HG03097 (cell line): ENCODE measurements at regions not wholly inside any gene's neighbourhood (a gene's known extent, or its start where the extent isn't known, plus 50 kb on each side); places are given as distances from the start of the nearest gene placed in this dataset.

Source experiments
- ATAC-seq: cut with Tn5 transposase; IDR thresholded peaks from one replicate; pipeline ENCODE4 v1.9.1; 2021; ENCODE audit not compliant: unreplicated experiment, low FRiP score

DNA sequence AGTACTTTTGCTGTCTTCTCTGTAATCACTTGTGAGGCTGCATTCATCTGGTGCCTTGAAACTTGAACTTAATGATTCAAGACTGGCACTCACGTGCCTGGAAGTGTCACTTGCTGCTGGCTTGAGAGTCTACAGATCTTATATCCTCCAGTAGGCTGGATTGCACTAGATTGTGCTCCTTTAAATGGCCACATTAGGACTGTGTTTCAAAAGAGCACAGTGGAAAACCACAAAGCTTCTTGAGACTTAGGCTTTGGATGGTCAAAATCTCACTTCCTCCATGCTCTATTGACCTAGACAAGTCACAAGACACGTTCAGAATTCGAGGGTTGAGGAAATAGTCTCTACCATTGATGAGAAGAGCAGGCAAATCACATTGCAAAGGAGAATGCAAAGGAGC lies 1278.8 kb upstream of the MIR17HG start:
- no peak for ATAC-seq

DNA sequence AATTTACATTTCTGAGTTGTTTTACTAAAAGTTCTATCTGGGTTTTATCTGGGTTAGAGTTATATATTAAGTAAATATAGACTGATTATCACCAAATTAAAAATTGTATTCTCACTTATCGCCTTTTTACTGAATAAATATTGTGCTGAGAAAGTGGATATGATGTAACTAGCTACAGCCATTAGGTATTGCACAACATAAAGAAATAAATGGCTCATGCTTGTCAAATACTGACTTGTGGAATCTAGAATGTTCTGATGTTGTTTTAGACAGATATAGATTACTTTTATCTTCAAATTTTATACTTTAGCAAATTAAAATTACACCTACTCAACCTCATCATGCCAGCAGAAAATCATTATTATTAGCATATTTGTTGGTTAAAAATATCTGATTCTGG lies 1277.1 kb upstream of the MIR17HG start:
- ATAC-seq: no peak

DNA sequence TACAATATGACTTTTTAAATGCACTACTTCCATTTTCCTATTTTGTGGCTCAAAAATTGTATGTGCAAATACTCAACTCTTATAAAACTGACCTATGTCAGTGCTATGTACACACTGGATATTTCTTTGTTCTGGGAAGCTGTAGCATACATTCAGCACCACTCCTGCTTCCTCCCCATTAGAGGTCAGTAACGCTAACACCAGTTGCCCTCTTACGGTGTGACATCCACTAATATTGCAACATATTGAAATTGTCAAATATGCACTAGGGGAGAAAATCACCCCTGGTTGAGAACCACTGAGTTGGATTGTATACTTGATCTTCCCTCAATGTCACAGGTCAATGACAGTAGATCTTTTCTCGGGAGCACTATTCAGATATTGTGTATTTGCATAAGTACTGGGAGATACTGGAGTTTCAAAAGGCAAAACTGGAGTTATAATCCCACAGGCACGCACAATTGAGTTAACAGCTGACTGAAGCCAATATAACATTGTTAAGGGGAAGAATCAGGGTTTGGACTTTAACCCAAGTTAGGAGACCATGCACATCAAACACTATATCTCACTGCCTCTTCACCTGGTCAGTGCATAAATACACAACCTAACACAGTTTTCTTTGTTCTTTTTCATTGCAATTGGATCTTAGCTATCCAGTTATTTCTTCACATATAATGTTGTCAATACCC lies 1276.5 kb upstream of the MIR17HG start:
- ATAC-seq: no peak

DNA sequence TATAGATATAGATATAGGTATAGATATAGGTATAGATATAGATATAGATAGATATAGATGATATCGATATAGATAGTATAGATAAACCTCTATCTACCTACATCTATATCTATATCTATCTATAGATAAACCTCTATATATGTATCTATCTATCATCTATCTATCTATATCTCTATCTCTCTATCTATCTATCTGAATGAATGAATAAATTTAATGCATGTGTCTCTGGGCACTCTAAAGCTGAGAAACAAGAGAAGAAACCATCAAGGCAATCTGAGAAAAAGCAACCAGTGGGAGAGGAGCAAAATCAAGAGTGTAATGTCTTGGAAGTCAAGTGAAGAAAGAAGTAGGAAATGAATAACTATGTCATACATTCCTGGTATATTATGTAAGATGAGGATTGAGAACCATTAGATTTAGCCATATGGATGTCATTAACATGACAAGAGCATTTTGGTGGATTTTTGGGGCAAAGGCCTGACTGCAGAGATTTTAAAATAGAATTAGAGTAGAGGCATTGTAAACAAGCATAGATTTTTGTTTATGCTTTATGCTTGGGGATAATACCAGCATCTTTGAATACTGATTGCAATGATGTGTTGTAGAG lies 1262.7 kb upstream of the MIR17HG start:
- ATAC-seq: no peak

DNA sequence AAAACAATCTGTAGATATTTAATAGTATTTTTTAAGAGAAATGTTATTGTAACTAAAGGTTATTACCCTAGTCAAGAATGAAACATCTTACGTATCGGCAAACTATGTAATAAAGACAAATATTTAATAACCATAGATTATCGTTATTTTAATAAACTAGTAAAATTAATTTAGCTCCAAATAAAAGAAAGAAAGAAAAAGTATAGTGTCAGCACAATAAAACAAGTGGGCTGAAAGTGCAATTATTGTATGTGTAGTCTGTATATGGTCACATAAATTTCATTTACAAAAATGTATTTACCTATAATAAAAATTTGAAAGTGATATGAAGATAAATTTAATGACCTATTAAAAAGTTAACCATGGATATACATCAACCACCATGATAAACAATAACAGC lies 1258.4 kb upstream of the MIR17HG start:
- ATAC-seq: no peak

DNA sequence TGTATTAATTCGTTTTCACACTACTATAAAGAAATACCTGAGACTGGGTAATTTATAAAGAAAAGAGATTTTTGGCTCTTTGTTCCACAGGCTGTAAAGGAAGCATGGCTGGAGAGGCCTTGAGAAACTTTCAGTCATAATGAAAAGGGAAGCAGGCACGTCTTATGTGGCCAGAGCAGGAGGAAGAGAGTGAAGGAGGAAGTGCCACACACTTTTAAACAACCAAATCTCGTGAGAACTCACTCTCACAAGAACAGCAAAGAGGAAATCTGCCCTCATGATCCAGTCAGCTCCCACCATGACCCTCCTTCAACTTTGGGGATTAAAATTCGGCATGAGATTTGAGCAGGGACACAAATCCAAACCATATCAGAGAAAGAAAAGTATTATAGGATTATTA lies 1255.9 kb upstream of the MIR17HG start:
- no peak for ATAC-seq

DNA sequence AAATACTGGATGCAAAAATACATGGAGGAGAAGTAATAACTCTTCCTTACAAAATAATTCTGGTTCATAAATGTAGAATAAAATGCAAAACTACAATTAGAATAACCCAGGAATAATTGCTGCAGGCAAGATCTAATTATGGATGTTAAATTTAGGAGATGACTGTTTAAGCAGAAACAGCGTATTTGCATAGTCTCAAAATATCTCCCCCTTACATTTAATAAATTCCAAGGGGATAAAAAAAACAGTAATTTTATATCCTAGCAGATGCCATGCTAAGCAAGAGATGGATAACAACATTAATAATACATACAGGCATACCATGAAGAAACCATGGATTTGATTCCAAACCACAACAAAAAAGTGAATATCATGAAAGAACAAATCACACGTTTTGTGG lies 1253.1 kb upstream of the MIR17HG start:
- no peak for ATAC-seq

DNA sequence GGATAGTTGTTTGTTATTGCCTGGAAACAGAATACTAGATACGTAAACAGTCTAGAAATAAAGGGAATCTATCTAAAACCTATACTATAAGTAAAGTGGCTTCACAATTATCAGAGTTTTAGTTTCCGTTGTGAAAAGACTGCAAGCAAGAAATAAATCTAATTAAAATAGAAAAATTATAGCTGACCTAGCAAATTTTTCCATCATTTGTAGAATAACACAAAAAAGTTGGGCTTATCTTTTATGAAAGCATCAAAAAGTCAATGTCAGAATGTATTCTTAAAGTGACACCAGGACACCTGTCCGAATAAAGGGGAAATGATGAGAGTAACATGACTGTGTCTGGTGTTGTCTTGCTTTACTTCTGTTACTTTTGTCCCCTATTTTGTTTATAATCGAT lies 1248.9 kb upstream of the MIR17HG start:
- no peak for ATAC-seq

DNA sequence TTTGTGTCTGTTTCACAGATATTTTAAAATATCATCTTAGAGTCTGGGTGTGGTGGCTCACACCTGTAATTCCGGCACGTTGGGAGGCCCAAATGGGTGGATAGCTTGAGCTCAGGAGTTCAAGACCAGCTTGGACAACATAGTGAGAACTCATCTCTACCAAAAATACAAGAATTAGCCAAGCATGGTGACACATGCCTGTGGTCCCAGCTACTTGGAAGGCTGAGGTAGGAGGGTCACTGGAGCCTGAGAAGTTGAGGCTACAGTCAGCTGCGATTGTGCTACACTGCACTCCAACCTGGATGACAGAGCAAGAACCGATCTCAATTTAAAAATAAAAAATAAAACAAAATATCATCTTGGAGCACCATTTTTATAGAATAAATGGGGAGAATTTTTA lies 1247.6 kb upstream of the MIR17HG start:
- no peak for ATAC-seq

DNA sequence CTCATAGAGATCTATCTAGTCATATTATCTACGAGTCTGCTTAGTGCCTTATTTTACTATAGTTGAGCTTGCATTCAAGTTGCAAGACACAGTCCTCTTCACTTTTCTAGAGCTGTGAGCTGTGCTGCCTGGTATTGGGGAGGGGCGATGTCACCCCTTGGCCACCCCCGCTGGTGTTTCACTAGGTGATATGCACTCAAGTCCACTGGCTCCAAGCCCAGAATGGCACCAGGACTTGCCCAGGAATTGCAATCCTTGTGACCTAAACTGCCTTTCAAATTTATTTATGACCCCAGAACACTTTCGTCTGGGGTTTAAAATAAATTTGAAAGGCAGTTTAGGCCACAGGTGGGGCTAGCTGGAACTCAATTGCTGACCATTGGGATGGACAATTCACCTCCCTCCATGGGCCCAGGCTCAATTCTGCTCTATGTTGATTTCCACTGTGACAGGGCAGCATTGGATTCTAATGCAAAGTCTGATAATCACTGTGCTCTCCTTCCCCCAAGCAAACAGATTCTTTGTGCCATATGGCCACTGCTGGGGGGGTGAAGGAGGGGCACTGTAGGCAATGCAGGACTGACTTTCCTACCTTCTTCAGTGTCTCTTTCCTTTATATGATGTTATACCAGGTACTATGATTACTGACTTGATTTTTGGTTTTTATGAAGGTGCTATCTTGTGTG lies 1244.2 kb upstream of the MIR17HG start:
- no peak for ATAC-seq

DNA sequence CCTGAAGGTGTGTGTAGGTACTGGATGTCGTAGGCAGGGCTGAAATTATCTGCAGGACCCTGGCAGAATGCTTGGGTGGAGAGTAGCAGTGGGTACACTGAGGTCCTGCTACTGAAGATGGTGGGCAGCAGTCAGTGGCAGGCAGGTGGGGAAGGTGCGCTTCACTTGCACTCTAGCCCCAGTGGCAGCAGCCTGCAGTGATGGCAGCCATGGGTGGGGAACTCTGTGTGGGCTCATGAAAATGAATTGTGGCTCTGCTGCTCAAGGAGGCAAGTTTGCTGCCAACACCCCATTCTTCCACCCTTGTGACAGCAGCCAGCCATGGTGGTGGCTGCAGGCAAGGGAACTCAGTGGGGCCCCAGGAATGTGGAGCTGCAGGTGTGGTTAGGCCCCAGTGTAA lies 1242.7 kb upstream of the MIR17HG start:
- ATAC-seq: no peak

DNA sequence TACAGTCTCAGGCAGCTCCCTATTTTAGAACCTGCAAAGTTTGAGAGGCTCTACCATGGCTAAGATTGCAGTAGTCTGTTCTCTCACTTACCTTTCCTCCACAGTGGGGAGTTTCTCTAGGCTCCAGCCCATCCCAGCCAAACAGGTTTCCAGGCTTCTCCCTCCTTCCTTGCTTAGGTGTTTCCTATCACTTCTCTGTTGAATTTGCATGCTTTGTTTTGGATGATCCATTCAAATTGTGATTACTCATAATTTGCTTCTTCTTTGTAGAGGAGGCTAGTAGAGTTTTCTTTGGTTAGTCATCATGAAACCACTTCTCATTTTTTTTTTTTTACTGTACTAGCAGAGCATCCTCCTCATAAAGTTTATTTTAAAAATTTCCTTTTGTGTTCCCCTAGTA lies 1242.2 kb upstream of the MIR17HG start:
- ATAC-seq: no peak

DNA sequence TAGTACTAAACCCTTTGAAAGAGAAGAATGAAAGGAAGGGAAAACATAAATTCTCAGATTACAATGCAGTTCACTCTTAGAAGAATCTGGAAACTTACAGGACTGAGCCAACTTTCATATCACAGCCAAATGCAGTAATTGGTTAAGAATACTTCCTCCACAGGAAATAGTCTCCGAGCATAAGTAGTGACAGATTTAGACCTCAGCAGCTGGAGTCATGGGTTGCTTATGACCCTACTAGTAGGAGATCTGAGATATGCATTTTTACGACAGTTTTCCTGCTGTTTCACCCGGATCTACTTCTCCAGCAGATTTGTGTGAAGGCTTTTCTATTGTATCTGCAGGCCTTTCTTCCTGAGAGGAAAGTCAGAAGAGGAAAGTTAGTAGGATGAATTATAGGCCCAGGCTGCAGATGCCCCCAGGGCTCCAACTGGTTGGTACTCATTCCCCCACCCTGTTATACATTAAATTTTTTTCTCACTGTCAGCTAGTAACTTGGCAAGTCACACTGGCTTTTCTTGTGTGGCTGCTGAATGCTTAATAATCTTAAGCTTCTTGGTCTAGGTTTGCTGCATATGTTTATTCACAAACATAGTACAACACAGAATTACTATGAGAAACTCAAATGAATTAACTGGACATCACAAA lies 1241.5 kb upstream of the MIR17HG start:
- ATAC-seq: no peak

DNA sequence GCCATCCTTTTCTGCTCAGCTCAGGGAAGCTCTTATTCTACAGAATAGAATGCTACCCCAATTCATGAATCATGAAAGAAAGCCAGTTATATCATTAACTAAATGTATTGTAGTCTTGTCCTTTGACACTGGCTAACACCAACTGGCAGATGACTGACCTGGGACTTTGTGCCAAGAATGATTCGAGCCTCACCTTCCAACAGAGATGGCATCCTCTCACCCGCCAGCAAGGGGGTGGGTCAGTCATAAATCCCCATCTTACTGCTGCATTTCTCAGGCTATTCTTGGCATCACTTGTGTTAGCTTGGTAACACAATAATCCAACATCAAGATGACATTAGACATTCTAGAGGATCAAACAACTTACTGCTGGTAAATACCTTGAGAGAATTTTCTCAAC lies 1239.8 kb upstream of the MIR17HG start:
- no peak for ATAC-seq

DNA sequence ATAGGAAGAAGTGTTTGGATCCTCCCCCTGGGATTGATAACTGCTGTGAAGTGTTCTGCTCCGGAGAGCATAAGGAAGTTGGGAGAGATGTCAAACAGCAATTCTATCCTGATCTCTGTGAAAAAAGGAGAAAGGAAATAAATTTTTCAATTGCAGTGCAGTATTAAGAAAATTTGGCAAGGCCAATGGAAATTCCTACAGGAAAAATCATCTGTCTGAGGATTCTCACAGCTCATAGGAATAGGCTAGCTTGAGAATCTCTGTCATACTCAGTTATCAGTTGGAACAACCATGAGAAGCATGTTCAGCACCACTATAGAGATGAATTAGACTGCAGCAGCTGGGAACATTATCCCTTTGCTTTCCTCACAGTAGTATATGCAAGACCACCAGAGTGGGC lies 1238.9 kb upstream of the MIR17HG start:
- ATAC-seq: no peak

DNA sequence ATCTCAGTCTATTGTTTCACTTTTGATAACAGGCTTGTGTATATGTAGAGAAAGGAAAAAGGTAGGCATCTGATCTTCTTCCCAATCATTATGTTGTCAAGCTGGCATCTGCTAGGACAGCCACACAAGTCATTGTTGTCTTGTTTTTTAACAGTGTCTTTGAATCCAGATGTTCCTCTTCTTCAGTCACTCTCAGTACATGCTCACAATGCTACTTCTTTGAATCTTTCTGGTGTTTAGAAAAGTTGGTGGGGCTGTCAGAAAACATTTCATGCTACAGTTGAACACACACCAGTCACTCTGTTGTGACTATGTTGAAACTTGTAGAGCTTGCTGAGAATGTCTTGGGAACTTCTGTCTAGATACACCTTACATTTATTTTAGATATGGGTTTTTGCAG lies 1231.4 kb upstream of the MIR17HG start:
- ATAC-seq: no peak

DNA sequence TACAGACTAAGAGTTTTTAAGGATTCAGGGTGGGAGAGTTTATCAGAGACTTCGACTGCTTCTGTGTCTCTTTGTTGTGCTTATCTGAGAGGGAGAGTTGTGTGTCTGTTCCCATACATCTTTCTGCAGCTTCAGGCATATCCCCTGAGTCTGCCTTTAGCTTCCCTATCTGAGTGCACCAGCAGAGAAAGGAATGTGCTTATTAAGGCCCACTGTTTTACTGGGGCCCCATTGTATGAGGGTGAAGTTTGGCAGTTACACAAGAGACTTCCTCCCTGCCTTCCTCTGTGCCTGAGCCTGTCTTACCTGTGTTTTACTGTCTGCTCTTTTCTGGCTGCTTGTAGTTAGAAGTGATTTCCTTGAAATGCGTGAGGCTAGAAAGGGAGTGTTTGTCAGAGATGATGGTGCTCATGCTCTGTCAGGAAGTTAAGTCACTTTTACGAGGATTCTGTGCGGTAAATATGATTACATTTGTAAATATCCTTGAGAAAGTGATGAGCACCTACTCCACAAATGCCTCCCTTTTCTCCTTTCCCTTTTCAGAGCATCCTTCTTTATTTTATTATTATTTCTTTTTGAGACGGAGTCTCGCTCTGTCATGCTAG lies 1228.9 kb upstream of the MIR17HG start:
- no peak for ATAC-seq

DNA sequence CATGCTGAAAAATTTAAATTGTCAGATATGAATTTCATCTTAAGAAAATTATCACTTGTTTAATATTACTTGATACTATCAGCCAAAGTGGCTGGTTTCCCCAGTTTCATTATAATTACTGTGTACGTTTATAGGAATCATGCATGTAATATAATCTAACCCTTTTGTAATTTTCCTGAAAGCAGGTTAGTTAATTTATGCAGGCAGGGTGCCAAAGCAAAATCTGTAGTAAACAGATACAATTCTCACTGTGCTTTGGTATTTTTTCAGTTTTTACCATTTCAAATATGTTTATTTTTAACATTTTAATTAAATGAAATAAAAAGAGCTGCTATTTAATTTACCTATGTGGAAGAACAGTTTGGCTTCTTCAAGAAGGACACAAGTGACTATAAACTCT lies 1227.5 kb upstream of the MIR17HG start:
- ATAC-seq: no peak

DNA sequence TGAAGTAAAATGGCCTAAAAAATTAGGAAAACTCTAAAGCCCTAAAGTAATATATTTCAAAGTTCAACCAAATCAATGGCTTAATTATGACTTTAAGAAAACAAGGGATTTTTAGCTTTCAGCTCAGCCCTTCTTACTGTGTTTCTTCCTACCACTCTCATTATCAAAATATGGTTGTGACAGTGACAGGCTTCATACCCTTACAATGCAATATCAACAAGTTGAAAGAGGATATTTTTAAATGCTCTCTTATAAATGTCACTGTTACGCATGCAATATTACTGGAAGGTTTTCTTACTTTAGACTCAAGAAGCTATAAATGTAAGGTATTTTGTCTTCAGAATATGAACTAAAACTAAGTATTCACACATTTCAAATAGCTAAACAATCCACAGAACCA lies 1225.7 kb upstream of the MIR17HG start:
- ATAC-seq: no peak

DNA sequence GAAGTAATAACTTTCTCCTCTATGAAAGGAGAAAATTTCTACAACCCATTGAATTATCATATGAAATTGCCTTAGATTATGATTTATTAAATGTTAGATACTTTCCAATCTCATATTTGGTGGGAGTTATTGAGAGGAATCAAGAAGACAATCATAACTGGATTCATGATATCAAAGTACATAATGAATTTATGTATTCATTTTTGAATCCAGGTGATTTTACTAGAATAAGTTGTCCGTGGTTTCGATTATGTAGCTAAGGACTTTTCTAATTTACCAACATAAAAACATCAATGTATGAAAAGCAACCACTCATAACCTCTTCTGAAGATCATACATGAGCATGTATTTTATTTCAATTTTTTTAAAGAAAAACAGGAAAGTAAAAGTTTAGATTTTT lies 1225.0 kb upstream of the MIR17HG start:
- no peak for ATAC-seq

DNA sequence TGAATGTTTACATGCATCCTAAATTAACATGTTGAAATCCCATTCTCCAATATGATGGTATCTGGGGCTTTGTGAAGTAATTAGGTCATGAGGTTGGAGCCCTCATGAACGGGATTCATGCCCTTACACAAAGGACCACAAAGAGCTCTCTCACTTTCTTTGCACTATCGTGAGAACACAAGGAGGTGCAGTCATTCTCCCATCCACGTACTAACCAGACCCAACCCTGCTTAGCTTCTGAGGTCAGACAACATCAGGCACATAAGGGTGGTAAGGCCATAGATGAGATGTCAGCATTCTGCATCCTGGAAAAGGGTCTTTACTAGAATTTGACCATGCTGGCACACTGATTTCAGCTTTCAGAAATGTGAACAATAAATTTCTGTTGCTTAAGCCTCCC lies 1211.9 kb upstream of the MIR17HG start:
- no peak for ATAC-seq
